ENCODE measurements at regions not wholly inside any gene's neighbourhood (a gene's known extent, or its start where the extent isn't known, plus 50 kb on each side); places are given as distances from the start of the nearest gene placed in this dataset.

DNA sequence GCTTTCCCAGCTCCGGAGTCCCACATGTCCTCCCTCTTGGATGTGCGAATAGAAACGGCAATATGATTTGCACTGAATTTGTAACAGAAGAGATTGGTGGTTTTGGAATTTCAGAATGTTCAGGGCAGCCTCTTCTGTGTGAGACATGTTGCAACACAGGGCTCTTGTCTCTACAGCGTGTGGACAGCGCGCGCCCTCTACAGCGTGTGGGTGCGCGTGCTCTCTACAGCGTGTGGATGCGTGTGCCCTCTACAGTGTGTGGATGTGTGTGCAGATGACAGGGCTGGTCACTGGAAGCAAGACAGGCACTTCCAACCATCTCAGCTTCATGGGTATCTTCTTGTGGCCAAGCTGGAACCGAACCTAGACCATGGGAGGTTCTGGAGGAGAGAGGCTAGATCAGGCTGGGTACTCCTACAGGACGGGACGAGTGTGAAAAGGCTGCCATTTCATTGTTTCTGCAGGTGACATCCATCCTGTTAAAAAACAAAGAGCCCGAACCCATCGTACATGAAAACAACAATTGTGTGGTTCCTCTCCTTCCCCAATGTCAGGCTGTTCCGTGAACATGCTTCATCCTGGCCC lies 78.4 kb downstream of the TEX29 start:
- DNase-seq (no peak), ATAC-seq (ENCODE audit: low read depth) (no peak)
- Mint-ChIP-seq H3K27me3 (no peaks in the 10 kb centered on the region), H3K4me1 (no peaks in the 10 kb centered on the region), H3K9me3 (peaks cover 3% of the 10 kb centered on the region), H3K4me3 (no peak overlapping the region), H3K27ac (no peak overlapping the region), H3K36me3 (ENCODE audit: low read depth) (no peaks in the 10 kb centered on the region)
- intact Hi-C loops (cut with micrococcal nuclease) = no loop called here
- TF ChIP-seq, protein P1, sequence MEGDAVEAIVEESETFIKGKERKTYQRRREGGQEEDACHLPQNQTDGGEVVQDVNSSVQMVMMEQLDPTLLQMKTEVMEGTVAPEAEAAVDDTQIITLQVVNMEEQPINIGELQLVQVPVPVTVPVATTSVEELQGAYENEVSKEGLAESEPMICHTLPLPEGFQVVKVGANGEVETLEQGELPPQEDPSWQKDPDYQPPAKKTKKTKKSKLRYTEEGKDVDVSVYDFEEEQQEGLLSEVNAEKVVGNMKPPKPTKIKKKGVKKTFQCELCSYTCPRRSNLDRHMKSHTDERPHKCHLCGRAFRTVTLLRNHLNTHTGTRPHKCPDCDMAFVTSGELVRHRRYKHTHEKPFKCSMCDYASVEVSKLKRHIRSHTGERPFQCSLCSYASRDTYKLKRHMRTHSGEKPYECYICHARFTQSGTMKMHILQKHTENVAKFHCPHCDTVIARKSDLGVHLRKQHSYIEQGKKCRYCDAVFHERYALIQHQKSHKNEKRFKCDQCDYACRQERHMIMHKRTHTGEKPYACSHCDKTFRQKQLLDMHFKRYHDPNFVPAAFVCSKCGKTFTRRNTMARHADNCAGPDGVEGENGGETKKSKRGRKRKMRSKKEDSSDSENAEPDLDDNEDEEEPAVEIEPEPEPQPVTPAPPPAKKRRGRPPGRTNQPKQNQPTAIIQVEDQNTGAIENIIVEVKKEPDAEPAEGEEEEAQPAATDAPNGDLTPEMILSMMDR (IDR thresholded peaks at IDR 0.05) = no peak
- ChIA-PET CTCF (no interaction called here), POLR2A (no interaction called here)

GRCh38 chr13:111399334-111399733 lies 78.9 kb downstream of the TEX29 start:
- peaks cover 3% of the 10 kb centered on the region for H3K9me3 Mint-ChIP-seq
- H3K27ac Mint-ChIP-seq = no peak overlapping the region
- no peaks in the 10 kb centered on the region for H3K36me3 Mint-ChIP-seq (ENCODE audit: low read depth)
- POLR2A ChIA-PET = no interaction called here
- intact Hi-C loops (cut with micrococcal nuclease) = no loop called here
- DNase-seq (no peak), ATAC-seq (ENCODE audit: low read depth) (no peak)
- CTCF ChIA-PET = no interaction called here
- TF ChIP-seq, protein P1 (IDR thresholded peaks at IDR 0.05) = no peak
- no peaks in the 10 kb centered on the region for H3K27me3 Mint-ChIP-seq
- H3K4me3 Mint-ChIP-seq = no peak overlapping the region
- no peaks in the 10 kb centered on the region for H3K4me1 Mint-ChIP-seq

DNA sequence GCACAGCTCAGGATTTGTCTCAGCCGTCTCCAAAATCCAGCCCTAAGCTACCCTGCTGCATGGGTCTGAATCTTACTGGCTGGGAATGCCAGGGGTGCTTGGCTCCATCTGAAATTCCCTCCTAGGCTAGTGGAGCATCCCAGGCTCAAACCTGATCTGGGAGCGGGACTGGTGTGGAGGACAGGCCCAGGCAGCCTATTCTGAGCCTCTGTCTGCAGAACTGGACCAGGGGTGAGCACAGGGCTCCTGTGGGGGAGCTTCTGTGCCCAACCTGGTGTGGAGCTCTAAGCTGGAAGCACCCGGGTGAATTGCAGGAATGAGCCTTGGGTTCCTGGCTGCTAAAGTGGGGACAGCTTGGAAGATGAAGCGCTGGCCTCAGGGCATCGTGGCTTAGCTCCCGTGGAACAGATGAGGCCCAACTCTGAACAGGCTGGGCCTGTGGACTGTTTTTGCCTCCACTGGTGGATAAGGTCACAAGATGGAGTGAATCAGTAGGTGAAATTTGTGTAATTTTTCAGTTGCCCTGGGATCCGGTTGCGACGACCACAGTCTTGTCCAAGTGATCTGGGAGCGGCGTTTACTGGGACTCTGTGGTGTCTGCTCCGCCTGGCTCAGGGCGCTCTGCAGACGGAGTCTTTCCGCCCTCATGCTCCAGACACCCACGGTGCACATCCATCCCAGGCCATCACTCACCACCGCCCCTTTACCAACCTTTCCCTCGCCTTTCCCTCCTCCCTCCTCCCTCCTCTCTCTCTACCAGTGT lies 79.5 kb downstream of the TEX29 start:
- TF ChIP-seq, protein P1 (IDR thresholded peaks at IDR 0.05) = no peak
- H3K27ac Mint-ChIP-seq = no peak overlapping the region
- H3K4me3 Mint-ChIP-seq = no peak overlapping the region
- ChIA-PET CTCF (no interaction called here), POLR2A (no interaction called here)
- H3K9me3 Mint-ChIP-seq = peaks cover 3% of the 10 kb centered on the region
- no peaks in the 10 kb centered on the region for H3K4me1 Mint-ChIP-seq
- no peaks in the 10 kb centered on the region for H3K27me3 Mint-ChIP-seq
- no peak for DNase-seq
- H3K36me3 Mint-ChIP-seq (ENCODE audit: low read depth) = no peaks in the 10 kb centered on the region
- no peak for ATAC-seq (ENCODE audit: low read depth)
- intact Hi-C loops (cut with micrococcal nuclease) = no loop called here

DNA sequence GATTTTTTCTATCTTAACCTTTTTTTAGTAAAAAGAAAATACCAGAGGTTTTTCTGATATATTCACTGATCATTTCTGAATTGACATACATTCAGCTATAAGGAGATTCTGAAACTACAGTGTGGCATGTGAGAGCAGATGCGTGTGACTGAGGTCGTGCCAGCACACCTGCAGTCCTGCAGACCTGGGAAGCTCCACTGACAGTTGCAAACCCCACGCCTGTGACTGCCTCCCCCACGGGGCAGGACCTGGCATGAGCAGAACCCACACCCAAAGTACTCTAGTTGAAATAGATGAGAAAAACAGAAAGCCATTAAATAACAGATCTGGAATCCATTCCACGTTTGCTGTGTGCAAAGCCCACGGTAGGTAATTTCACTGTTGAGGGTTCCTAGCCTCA lies 80.7 kb downstream of the TEX29 start:
- no peaks in the 10 kb centered on the region for H3K4me1 Mint-ChIP-seq

DNA sequence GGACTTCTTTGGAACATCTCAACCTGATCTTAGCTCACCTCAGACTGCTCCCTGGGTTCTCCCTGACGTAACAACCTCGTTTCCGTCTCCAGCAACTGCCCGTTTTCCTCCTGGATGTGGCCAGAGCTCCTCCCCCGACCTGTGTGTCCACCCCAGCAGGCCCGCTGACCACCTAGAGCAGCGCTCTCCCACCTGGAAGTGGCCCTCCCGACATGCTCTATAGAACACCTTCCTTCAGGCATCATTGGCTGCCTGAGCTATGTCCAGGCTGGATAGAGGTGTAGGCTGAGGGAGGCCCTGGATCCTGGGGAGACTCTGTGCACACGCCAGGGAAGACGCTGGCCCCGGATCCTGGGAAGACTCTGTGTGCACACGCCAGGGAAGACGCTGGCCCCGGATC lies 81.3 kb downstream of the TEX29 start:
- ATAC-seq (ENCODE audit: low read depth) = no peak
- no peak overlapping the region for H3K4me3 Mint-ChIP-seq
- no peaks in the 10 kb centered on the region for H3K27me3 Mint-ChIP-seq
- H3K9me3 Mint-ChIP-seq = no peaks in the 10 kb centered on the region
- TF ChIP-seq, protein P1 (IDR thresholded peaks at IDR 0.05) = no peak
- no peaks in the 10 kb centered on the region for H3K36me3 Mint-ChIP-seq (ENCODE audit: low read depth)
- CTCF ChIA-PET = no interaction called here
- POLR2A ChIA-PET = no interaction called here
- no peak overlapping the region for H3K27ac Mint-ChIP-seq
- intact Hi-C loops (cut with micrococcal nuclease) = no loop called here
- H3K4me1 Mint-ChIP-seq = no peaks in the 10 kb centered on the region
- DNase-seq = no peak

More for the DNA sequence above, 80.7 kb downstream of the TEX29 start:
- H3K27me3 Mint-ChIP-seq = no peaks in the 10 kb centered on the region
- no peaks in the 10 kb centered on the region for H3K36me3 Mint-ChIP-seq (ENCODE audit: low read depth)
- DNase-seq (no peak), ATAC-seq (ENCODE audit: low read depth) (no peak)
- intact Hi-C loops (cut with micrococcal nuclease) = no loop called here
- TF ChIP-seq, protein P1 (IDR thresholded peaks at IDR 0.05) = no peak
- H3K4me3 Mint-ChIP-seq = no peak overlapping the region
- ChIA-PET POLR2A (no interaction called here), CTCF (no interaction called here)
- no peaks in the 10 kb centered on the region for H3K9me3 Mint-ChIP-seq
- H3K27ac Mint-ChIP-seq = no peak overlapping the region
